ENCODE measurements at regions not wholly inside any gene's neighbourhood (a gene's known extent, or its start where the extent isn't known, plus 50 kb on each side); places are given as distances from the start of the nearest gene placed in this dataset.
A peak's percentile ranks its signal among the peaks of the same experiment; 100 is the strongest.

DNA sequence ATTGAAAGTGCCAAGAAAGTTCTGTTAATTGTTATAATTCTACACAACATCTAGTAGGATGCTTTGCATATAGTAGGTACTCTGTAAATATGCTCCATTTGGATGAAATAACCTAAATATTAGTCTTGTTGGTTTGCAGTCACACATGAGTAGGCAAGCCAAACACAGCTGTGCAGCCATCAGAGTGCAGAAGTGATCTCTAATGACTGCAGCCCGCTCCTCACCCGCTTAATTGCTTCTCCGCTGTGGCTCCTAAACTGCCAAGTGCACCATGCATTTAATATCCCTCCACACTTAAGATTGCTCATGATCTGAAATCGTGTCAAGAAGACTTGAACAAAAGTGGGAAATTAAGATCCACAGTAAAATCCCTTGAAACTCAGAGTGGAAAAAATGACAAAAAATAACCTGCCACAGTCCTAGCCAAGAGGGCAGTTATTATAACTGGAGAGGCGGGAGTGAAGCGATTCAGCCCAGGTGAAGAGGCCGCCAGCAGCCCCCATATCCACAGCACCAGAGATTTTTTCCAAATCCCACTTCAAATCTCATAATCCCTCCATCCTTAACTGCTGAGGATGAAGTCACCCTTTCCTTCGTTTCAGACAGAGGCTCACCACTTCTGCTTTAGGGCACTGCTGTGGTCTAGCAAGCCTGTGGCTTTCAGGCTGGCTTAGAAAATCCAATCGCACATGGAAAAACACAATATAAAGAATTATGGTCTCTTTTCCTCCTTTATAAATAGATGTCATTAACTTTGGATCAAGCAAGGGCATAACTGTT, 69.5 kb downstream of the TMEM30B start:
- DNase-seq (ENCODE audit: low read depth): no peak
- TF ChIP-seq, protein P1, sequence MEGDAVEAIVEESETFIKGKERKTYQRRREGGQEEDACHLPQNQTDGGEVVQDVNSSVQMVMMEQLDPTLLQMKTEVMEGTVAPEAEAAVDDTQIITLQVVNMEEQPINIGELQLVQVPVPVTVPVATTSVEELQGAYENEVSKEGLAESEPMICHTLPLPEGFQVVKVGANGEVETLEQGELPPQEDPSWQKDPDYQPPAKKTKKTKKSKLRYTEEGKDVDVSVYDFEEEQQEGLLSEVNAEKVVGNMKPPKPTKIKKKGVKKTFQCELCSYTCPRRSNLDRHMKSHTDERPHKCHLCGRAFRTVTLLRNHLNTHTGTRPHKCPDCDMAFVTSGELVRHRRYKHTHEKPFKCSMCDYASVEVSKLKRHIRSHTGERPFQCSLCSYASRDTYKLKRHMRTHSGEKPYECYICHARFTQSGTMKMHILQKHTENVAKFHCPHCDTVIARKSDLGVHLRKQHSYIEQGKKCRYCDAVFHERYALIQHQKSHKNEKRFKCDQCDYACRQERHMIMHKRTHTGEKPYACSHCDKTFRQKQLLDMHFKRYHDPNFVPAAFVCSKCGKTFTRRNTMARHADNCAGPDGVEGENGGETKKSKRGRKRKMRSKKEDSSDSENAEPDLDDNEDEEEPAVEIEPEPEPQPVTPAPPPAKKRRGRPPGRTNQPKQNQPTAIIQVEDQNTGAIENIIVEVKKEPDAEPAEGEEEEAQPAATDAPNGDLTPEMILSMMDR (conservative IDR thresholded peaks at IDR 0.05; ENCODE audit: low read depth, low read length): no peak
- no peak overlapping the region for H3K4me3 ChIP-seq (ENCODE audit: low read depth, low read length)

DNA sequence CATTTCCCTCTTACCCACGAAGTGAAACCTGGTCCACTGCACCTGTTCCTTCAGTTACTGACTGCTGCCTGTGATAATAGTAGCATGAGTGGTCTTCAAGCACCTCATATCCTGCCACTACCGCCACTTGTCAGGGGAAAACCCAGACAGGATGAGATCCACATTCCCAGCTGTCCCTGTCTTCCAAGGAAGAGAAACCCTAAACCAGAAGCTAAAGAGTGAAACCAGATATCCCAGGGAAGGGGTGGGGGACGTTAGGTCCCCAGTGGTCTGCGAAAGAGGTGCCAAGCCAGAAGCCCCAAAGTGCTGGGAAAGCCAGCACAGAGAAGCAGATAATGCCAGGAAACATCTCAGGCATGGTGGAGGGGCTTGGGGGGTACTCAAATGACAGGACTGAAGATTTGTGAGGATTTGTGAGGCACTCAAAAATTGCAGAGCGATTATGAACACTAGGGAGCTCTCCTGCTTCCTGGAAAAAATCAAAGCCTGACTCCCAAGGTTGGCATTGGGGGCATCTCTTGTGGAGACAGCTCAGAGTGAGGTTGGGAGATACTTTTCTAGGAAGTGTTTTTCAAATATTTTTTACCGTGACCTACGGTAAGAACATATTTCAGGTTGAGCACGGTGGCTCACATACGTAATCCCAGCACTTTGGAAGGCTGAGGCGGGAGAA, 77.9 kb downstream of the TMEM30B start:
- DNase-seq (ENCODE audit: low read depth): no peak
- H3K4me3 ChIP-seq (ENCODE audit: low read depth, low read length): no peak overlapping the region
- TF ChIP-seq, protein P1 (conservative IDR thresholded peaks at IDR 0.05; ENCODE audit: low read depth, low read length): no peak

DNA sequence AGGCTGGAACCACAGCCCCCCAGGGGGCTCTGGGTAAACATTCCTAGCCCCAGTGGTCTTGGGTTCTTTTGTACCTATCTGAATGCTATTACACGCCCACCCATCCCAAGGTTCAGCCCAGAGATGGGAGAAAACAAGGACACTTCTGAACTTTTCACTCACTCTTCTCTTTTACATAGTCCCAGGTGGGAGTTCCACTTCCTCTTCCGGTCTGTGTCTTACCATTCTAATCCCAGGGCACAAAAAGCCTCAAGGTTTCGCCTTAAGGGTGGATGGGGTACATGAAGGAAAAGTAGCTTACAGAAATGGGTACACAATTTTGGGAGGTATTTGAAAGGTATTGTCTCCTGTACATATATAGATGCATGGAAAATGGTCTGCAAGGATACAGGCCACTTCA, 79.0 kb downstream of the TMEM30B start:
- no peak overlapping the region for H3K4me3 ChIP-seq (ENCODE audit: low read depth, low read length)
- no peak for DNase-seq (ENCODE audit: low read depth)
- TF ChIP-seq, protein P1 (conservative IDR thresholded peaks at IDR 0.05; ENCODE audit: low read depth, low read length): no peak

DNA sequence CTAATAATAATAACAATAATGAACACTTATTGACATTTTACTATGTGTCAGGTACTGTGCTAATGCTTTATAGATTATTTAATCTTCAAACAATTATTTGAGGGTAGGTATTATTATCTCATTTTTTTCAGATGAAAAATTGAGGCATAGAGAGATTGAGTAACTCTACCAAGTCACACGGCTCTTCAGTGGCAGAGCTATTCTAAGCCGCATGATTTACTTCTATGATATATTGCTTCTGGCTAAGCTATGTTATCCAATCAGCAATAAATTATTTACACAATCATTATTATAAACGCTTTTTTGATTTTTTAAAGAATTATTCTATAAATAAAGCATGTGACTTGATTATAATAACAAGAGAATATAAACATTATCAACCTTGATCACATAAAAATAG, 80.0 kb downstream of the TMEM30B start:
- H3K4me3 ChIP-seq (ENCODE audit: low read depth, low read length): no peak overlapping the region
- no peak for DNase-seq (ENCODE audit: low read depth)
- TF ChIP-seq, protein P1 (conservative IDR thresholded peaks at IDR 0.05; ENCODE audit: low read depth, low read length): no peak

DNA sequence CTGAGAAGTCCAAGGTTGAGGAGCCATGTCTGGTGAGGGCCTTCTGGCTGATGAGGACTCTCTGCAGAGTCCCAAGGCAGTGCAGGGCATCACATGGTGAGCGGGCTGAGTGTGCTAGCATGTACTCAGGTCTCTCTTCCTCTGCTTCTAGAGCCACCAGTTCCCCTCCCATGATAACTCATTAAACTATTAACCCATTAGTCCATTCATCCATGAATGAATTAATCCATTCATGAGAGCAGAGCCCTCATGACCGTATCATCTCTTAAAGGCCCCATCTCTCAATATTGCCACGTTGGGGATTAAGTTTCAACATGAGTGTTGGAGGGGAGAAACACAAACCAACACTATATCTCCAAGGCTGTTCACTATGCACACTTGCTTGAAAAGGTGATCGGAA, 83.7 kb downstream of the TMEM30B start:
- no peak overlapping the region for H3K4me3 ChIP-seq (ENCODE audit: low read depth, low read length)
- DNase-seq (ENCODE audit: low read depth): no peak
- TF ChIP-seq, protein P1 (conservative IDR thresholded peaks at IDR 0.05; ENCODE audit: low read depth, low read length): no peak

DNA sequence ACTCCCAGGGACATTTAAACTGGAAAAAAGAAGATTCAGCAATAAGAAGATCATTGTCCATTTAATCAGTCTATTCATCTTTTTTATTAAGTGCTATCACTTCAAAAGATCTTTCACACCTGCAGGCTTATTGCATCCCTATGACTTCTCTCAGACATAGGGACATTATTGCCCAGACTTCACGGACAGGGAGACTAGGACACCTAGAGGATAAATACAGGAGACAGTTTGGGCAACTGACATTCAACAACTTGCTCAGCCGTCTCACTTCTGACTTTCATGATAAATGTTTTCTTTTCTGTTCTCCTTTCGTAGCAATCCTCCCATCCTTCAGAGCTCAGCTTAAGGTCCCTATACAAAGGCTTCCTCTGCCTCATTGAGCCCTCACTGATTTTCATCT, 84.3 kb downstream of the TMEM30B start:
- peak; percentile 50 for DNase-seq (ENCODE audit: low read depth)
- TF ChIP-seq, protein P1 (conservative IDR thresholded peaks at IDR 0.05; ENCODE audit: low read depth, low read length): peak; percentile 41
- H3K4me3 ChIP-seq (ENCODE audit: low read depth, low read length): no peak overlapping the region
